ENCODE measurements at regions not wholly inside any gene's neighbourhood (a gene's known extent, or its start where the extent isn't known, plus 50 kb on each side); places are given as distances from the start of the nearest gene placed in this dataset.

GRCh38 chr5:4212071-4212739, 616.6 kb downstream of the IRX1 start:
- ChIA-PET CTCF (no interaction called here), POLR2A (no interaction called here)
- H3K4me3 ChIP-seq (ENCODE audit: low read depth, low read length) = no peak overlapping the region
- TF ChIP-seq CTCF (IDR thresholded peaks at IDR 0.05; ENCODE audit: insufficient read depth, low read length, missing control alignments) = no peak
- no peak for DNase-seq (ENCODE audit: low read depth, low spot score)

- H3K4me3 ChIP-seq (ENCODE audit: low read depth, low read length) = no peak overlapping the region
- POLR2A ChIA-PET = no interaction called here
- DNase-seq (ENCODE audit: low read depth, low spot score) = no peak
These were observed 617.6 kb downstream of the IRX1 start for GRCh38 chr5:4212981-4213819.

GRCh38 chr5:4215143-4215542, 619.5 kb downstream of the IRX1 start:
- ChIA-PET CTCF (no interaction called here), POLR2A (no interaction called here)
- DNase-seq (ENCODE audit: low read depth, low spot score) = no peak
- TF ChIP-seq CTCF (IDR thresholded peaks at IDR 0.05; ENCODE audit: insufficient read depth, low read length, missing control alignments) = no peak
- no peak overlapping the region for H3K4me3 ChIP-seq (ENCODE audit: low read depth, low read length)

More at GRCh38 chr5:4212981-4213819, 617.6 kb downstream of the IRX1 start:
- CTCF ChIA-PET = no interaction called here
- TF ChIP-seq CTCF (IDR thresholded peaks at IDR 0.05; ENCODE audit: insufficient read depth, low read length, missing control alignments) = no peak

GRCh38 chr5:4216142-4216541, 620.5 kb downstream of the IRX1 start:
- DNase-seq (ENCODE audit: low read depth, low spot score) = no peak
- no peak overlapping the region for H3K4me3 ChIP-seq (ENCODE audit: low read depth, low read length)
- ChIA-PET POLR2A (no interaction called here), CTCF (no interaction called here)
- no peak for TF ChIP-seq CTCF (IDR thresholded peaks at IDR 0.05; ENCODE audit: insufficient read depth, low read length, missing control alignments)

GRCh38 chr5:4220016-4220415, 624.4 kb downstream of the IRX1 start:
- POLR2A ChIA-PET = no interaction called here
- CTCF ChIA-PET = no interaction called here
- DNase-seq (ENCODE audit: low read depth, low spot score) = no peak
- no peak overlapping the region for H3K4me3 ChIP-seq (ENCODE audit: low read depth, low read length)
- TF ChIP-seq CTCF (IDR thresholded peaks at IDR 0.05; ENCODE audit: insufficient read depth, low read length, missing control alignments) = no peak

- H3K4me3 ChIP-seq (ENCODE audit: low read depth, low read length) = no peak overlapping the region
- TF ChIP-seq CTCF (IDR thresholded peaks at IDR 0.05; ENCODE audit: insufficient read depth, low read length, missing control alignments) = no peak
- CTCF ChIA-PET = no interaction called here
- POLR2A ChIA-PET = no interaction called here
- no peak for DNase-seq (ENCODE audit: low read depth, low spot score)
These were observed 625.4 kb downstream of the IRX1 start for GRCh38 chr5:4221048-4221447.
